Smooth muscle cell (in vitro differentiated cells): ENCODE measurements at regions not wholly inside any gene's neighbourhood (a gene's known extent, or its start where the extent isn't known, plus 50 kb on each side); places are given as distances from the start of the nearest gene placed in this dataset.

Experiments
- DNase-seq: peaks from one replicate; lab custom pipeline; 2025; ENCODE audit not compliant: unreplicated experiment; lab: John Stamatoyannopoulos, UW
- H2AFZ ChIP-seq: fragments of 200-600 bp; sonication (generic); 2 replicates; pipeline ENCODE4 v1.6.0; 2016; ENCODE audit warnings: antibody characterized with exemption, low read depth, mild to moderate bottlenecking
- H3F3A ChIP-seq: fragments of 200-600 bp; sonication (generic); 2 replicates; pipeline ENCODE4 v1.6.0; 2017; ENCODE audit warnings: antibody characterized with exemption, low read depth
- H3K27ac ChIP-seq: fragments of 200-600 bp; sonication (generic); 2 replicates; pipeline ENCODE4 v1.5.1; 2016; ENCODE audit warnings: low read depth, mild to moderate bottlenecking
- H3K27me3 ChIP-seq: fragments of 200-600 bp; sonication (generic); 2 replicates; pipeline ENCODE4 v1.6.1; 2016; ENCODE audit warnings: low read depth, mild to moderate bottlenecking
- H3K36me3 ChIP-seq: fragments of 200-600 bp; sonication (generic); 2 replicates; pipeline ENCODE4 v1.5.1; 2016; ENCODE audit warnings: low read depth
- H3K4me1 ChIP-seq: fragments of 200-600 bp; sonication (generic); 2 replicates; pipeline ENCODE4 v1.5.1; 2016; ENCODE audit warnings: low read depth
- H3K4me2 ChIP-seq: fragments of 200-600 bp; sonication (generic); 2 replicates; pipeline ENCODE4 v1.6.0; 2016; ENCODE audit warnings: mild to moderate bottlenecking
- H3K4me3 ChIP-seq: fragments of 200-600 bp; sonication (generic); 2 replicates; pipeline ENCODE4 v1.5.1; 2016; ENCODE audit warnings: mild to moderate bottlenecking
- H3K79me2 ChIP-seq: fragments of 200-600 bp; sonication (generic); 2 replicates; pipeline ENCODE4 v1.6.0; 2016; ENCODE audit warnings: low read depth, mild to moderate bottlenecking
- H3K9ac ChIP-seq: fragments of 200-600 bp; sonication (generic); 2 replicates; pipeline ENCODE4 v1.6.0; 2016; ENCODE audit warnings: low read depth
- H3K9me3 ChIP-seq: fragments of 200-600 bp; sonication (generic); replicated peaks from 2 replicates; pipeline ENCODE4 v1.5.1; 2016; ENCODE audit warnings: low read depth
- H4K20me1 ChIP-seq: fragments of 200-600 bp; sonication (generic); 2 replicates; pipeline ENCODE4 v1.6.0; 2016; ENCODE audit warnings: low read depth
- WGBS: methylation state at CpG from one replicate; pipeline ENCODE4 v1.1.7; 2016; ENCODE audit warnings: low lambda C conversion rate; 5-methylcytosine and 5-hydroxymethylcytosine counted together
- TF ChIP-seq, protein P1 (sequence below): fragments of 200-600 bp; sonication (generic); IDR thresholded peaks from 2 replicates; pipeline ENCODE4 v1.5.1; 2017; ENCODE audit warnings: borderline replicate concordance, mild to moderate bottlenecking, antibody characterized with exemption; ENCODE audit not compliant: insufficient read depth, poor library complexity, severe bottlenecking

DNA sequence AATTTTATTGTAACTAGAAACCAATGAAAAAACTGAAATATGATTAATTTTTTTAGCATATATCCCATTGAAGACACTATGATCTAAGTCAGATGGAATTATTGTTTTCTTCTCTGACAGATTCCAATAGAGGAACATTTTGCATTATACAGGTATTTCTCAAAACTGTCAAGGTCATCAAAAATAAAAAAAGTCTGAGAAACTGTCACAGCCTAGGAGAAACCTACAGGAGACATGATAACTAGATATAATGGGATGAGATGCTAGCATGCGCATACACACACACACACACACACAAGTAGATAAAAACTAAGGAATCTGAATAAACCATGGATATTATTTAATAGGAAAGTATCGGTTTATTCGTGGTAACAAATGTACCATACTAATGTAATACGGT, 161.9 kb upstream of the HCRTR2 start:
- H2AFZ ChIP-seq: no peak overlapping the region
- no peak overlapping the region for H3K27ac ChIP-seq
- TF ChIP-seq, protein P1, sequence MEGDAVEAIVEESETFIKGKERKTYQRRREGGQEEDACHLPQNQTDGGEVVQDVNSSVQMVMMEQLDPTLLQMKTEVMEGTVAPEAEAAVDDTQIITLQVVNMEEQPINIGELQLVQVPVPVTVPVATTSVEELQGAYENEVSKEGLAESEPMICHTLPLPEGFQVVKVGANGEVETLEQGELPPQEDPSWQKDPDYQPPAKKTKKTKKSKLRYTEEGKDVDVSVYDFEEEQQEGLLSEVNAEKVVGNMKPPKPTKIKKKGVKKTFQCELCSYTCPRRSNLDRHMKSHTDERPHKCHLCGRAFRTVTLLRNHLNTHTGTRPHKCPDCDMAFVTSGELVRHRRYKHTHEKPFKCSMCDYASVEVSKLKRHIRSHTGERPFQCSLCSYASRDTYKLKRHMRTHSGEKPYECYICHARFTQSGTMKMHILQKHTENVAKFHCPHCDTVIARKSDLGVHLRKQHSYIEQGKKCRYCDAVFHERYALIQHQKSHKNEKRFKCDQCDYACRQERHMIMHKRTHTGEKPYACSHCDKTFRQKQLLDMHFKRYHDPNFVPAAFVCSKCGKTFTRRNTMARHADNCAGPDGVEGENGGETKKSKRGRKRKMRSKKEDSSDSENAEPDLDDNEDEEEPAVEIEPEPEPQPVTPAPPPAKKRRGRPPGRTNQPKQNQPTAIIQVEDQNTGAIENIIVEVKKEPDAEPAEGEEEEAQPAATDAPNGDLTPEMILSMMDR: no peak
- no peak overlapping the region for H3K4me2 ChIP-seq
- 97% methylated on average over 4 of the region's 4 CpGs for whole genome bisulfite sequencing
- no peaks in the 10 kb centered on the region for H3K27me3 ChIP-seq
- H3K79me2 ChIP-seq: no peaks in the 10 kb centered on the region
- no peaks in the 10 kb centered on the region for H3K4me1 ChIP-seq
- no peak for DNase-seq
- H3K9me3 ChIP-seq: no peaks in the 10 kb centered on the region
- no peaks in the 10 kb centered on the region for H3K36me3 ChIP-seq
- no peak overlapping the region for H3K9ac ChIP-seq
- H4K20me1 ChIP-seq: no peaks in the 10 kb centered on the region
- H3F3A ChIP-seq: no peaks in the 10 kb centered on the region
- no peak overlapping the region for H3K4me3 ChIP-seq

- no peaks in the 10 kb centered on the region for H3K79me2 ChIP-seq
- WGBS: 84% methylated on average over 1 of the region's 1 CpG
- H3K27me3 ChIP-seq: no peaks in the 10 kb centered on the region
- no peak overlapping the region for H3K4me2 ChIP-seq
- no peak overlapping the region for H3K9ac ChIP-seq
- TF ChIP-seq, protein P1: no peak
- no peaks in the 10 kb centered on the region for H3K36me3 ChIP-seq
- no peak for DNase-seq
- no peaks in the 10 kb centered on the region for H3K9me3 ChIP-seq
- no peaks in the 10 kb centered on the region for H3F3A ChIP-seq
- no peaks in the 10 kb centered on the region for H4K20me1 ChIP-seq
- no peaks in the 10 kb centered on the region for H3K4me1 ChIP-seq
- no peak overlapping the region for H3K27ac ChIP-seq
- peak overlapping the region; percentile 43 for H2AFZ ChIP-seq
- H3K4me3 ChIP-seq: no peak overlapping the region
These were observed 159.8 kb upstream of the HCRTR2 start for GRCh38 chr6:55014321-55015088.

DNA sequence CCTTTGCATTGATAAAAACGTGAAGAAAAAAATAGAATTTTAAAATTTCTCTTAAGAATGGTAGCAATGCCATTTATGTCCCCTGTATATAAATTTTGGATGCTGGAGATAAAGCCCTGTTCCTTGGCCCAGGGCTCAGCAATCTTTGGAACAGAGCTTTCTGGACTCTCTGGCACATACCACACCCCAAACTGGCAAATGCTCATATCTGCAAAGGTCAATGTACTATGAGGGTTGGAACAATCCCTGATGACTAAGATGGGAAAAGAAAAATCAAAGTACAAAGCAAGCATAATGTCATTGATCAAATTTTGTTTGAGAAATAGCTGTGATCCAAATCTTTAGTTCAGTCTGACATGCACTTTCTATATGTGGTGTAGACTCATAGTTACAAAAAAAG, 158.1 kb upstream of the HCRTR2 start:
- Histone ChIP-seq H2AFZ (no peak overlapping the region), H3K79me2 (no peaks in the 10 kb centered on the region), H3K9me3 (no peaks in the 10 kb centered on the region), H3K9ac (no peak overlapping the region), H3K4me2 (no peak overlapping the region), H3K27ac (no peak overlapping the region), H3K27me3 (no peaks in the 10 kb centered on the region), H3K36me3 (no peaks in the 10 kb centered on the region), H3K4me3 (no peak overlapping the region), H4K20me1 (no peaks in the 10 kb centered on the region), H3F3A (no peaks in the 10 kb centered on the region), H3K4me1 (no peaks in the 10 kb centered on the region)
- 69% methylated on average over 1 of the region's 1 CpG for WGBS
- no peak for DNase-seq
- TF ChIP-seq, protein P1: no peak
